PC-3 (cell line): ENCODE measurements at regions not wholly inside any gene's neighbourhood (a gene's known extent, or its start where the extent isn't known, plus 50 kb on each side); places are given as distances from the start of the nearest gene placed in this dataset.

Source experiments
- ATAC-seq: fragments of 200-7000 bp; cut with Tn5 transposase; 2 replicates; pipeline ENCODE4 v1.9.1; 2020; ENCODE audit warnings: mild to moderate bottlenecking, moderate library complexity
- BruUV-seq: library from RNA; stranded (reverse); fragments of 400-500 nt; replicated peaks from 2 replicates; lab custom pipeline; 2021; lab: Mats Ljungman, UMichigan
- CTCF ChIA-PET: fragments of 300-600 bp; sonication (Branson Sonifier 250); formaldehyde crosslinking; loops from one replicate; lab custom pipeline; 2022; ENCODE audit warnings: antibody characterized with exemption; lab: Charles Lee
- POLR2A ChIA-PET: fragments of 300-600 bp; sonication (Branson Sonifier 250); formaldehyde crosslinking; loops from one replicate; lab custom pipeline; 2022; ENCODE audit warnings: antibody characterized with exemption; ENCODE audit not compliant: unreplicated experiment; lab: Charles Lee
- DNase-seq: peaks from one replicate; pipeline ENCODE4 v3.0.0-alpha.2; 2015
- H2AFZ ChIP-seq: fragments of 300-600 bp; sonication (generic); 2 replicates; pipeline ENCODE4 v1.6.0; 2016; ENCODE audit warnings: antibody characterized with exemption, low read length
- H3F3A ChIP-seq: fragments of 300-600 bp; sonication (generic); one replicate; pipeline ENCODE4 v1.6.0; 2017; ENCODE audit warnings: antibody characterized with exemption, low read length, control low read depth, mild to moderate bottlenecking; ENCODE audit not compliant: unreplicated experiment
- H3K27ac ChIP-seq: fragments of 300-600 bp; sonication (generic); 2 replicates; pipeline ENCODE4 v1.5.1; 2016; ENCODE audit warnings: mild to moderate bottlenecking, low read length
- H3K27me3 ChIP-seq: fragments of 300-600 bp; sonication (generic); 2 replicates; pipeline ENCODE4 v1.6.1; 2016; ENCODE audit warnings: low read length, mixed read lengths
- H3K36me3 ChIP-seq: fragments of 300-600 bp; sonication (generic); 2 replicates; pipeline ENCODE4 v1.6.1; 2016; ENCODE audit warnings: low read depth, mixed run types, low read length, mixed read lengths
- H3K4me1 ChIP-seq: fragments of 300-600 bp; sonication (generic); 2 replicates; pipeline ENCODE4 v1.5.1; 2016; ENCODE audit warnings: low read length; ENCODE audit not compliant: insufficient read depth
- H3K4me2 ChIP-seq: fragments of 300-600 bp; sonication (generic); 2 replicates; pipeline ENCODE4 v1.6.0; 2016; ENCODE audit warnings: low read length
- H3K4me3 ChIP-seq: fragments of 300-600 bp; sonication (generic); 2 replicates; pipeline ENCODE4 v1.5.1; 2016; ENCODE audit warnings: mild to moderate bottlenecking, low read length, mixed read lengths
- H3K79me2 ChIP-seq: fragments of 300-600 bp; sonication (generic); 2 replicates; pipeline ENCODE4 v1.6.1; 2017; ENCODE audit warnings: low read length, mixed read lengths
- H3K9ac ChIP-seq: fragments of 300-600 bp; sonication (generic); 2 replicates; pipeline ENCODE4 v1.6.0; 2016; ENCODE audit warnings: mild to moderate bottlenecking, low read length
- H3K9me2 ChIP-seq: fragments of 300-600 bp; sonication (generic); replicated peaks from 2 replicates; pipeline ENCODE4 v1.6.1; 2016; ENCODE audit warnings: mixed run types, low read length, mixed read lengths
- H3K9me3 ChIP-seq: fragments of 300-600 bp; sonication (generic); 2 replicates; pipeline ENCODE4 v1.6.1; 2016; ENCODE audit warnings: low read length, mixed read lengths
- H4K20me1 ChIP-seq: fragments of 300-600 bp; sonication (generic); 2 replicates; pipeline ENCODE4 v1.6.1; 2016; ENCODE audit warnings: low read length, mixed read lengths
- CTCF ChIP-seq: fragments of 300-600 bp; sonication (generic); conservative IDR thresholded peaks from 2 replicates; pipeline ENCODE4 v1.5.1; 2017; ENCODE audit warnings: antibody characterized with exemption, low read depth, mild to moderate bottlenecking, low read length
- EZH2 ChIP-seq: fragments of 300-600 bp; sonication (generic); IDR thresholded peaks from one replicate; pipeline ENCODE4 v1.6.1; 2017; ENCODE audit warnings: antibody characterized with exemption, mild to moderate bottlenecking, low read length; ENCODE audit not compliant: unreplicated experiment
- EZH2phosphoT487 ChIP-seq: fragments of 300-600 bp; sonication (generic); IDR thresholded peaks from 2 replicates; pipeline ENCODE4 v1.6.1; 2018; ENCODE audit warnings: mild to moderate bottlenecking, antibody characterized with exemption, low read length, borderline replicate concordance
- intact Hi-C: fragments of 100-400 bp; cut with micrococcal nuclease; formaldehyde crosslinking; loops from 2 replicates; pipeline ENCODE4 v1.9.0; 2023

- Histone ChIP-seq H4K20me1 (no peaks in the 10 kb centered on the region), H3K36me3 (no peaks in the 10 kb centered on the region), H3K4me3 (no peak overlapping the region), H3K4me1 (peaks cover 4% of the 10 kb centered on the region; the same call in 1 of the 2 replicates), H3K9me2 (no peaks in the 10 kb centered on the region), H3K27ac (no peak overlapping the region), H2AFZ (no peak overlapping the region), H3K79me2 (no peaks in the 10 kb centered on the region), H3K9me3 (no peaks in the 10 kb centered on the region), H3F3A (no peaks in the 10 kb centered on the region), H3K9ac (no peak overlapping the region), H3K27me3 (no peaks in the 10 kb centered on the region), H3K4me2 (0 out of 2 replicates have a peak overlapping the region, but pooled peaks have one; percentile 28)
- no TSS peak for BruUV-seq
- DNase-seq = peak; percentile 64
- POLR2A ChIA-PET = no interaction called here
- intact Hi-C loops = loop anchor here (5.0 kb wide), 1 partner anchor 187 kb away; no protein-coding TSS in a partner anchor
- CTCF ChIA-PET = no interaction called here
- ATAC-seq = peak; percentile 91
- TF ChIP-seq EZH2 (no peak), EZH2phosphoT487 (no peak), CTCF (no peak)
These were observed 1542.2 kb upstream of the CDH9 start for GRCh38 chr5:28580616-28581015.

DNA sequence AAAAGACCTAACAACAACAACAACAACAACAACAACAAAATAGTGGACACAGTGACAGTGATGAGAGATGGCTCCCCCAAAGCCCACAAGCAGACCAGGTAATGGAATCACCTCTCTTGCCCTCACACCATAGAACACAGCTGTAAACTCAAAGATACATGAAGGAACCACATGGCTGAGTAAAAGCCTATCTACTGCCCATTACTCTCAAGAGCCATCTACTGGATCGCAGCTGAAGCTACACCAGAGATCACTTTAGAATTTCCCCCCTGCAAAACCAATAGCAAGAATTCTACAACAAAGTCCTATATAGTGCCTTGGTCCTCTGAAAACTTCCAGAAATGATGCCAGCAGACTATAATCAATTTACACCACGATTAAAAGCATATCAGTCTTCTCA is 1537.6 kb upstream of the CDH9 start:
- Histone ChIP-seq H3F3A (no peaks in the 10 kb centered on the region), H3K27ac (no peak overlapping the region), H3K27me3 (no peaks in the 10 kb centered on the region), H3K4me2 (no peak overlapping the region), H3K79me2 (no peaks in the 10 kb centered on the region), H3K9ac (no peak overlapping the region), H3K9me3 (no peaks in the 10 kb centered on the region), H3K36me3 (no peaks in the 10 kb centered on the region), H3K9me2 (no peaks in the 10 kb centered on the region), H3K4me1 (peaks cover 4% of the 10 kb centered on the region; the same call in 1 of the 2 replicates), H3K4me3 (no peak overlapping the region), H4K20me1 (no peaks in the 10 kb centered on the region), H2AFZ (no peak overlapping the region)
- ATAC-seq (peak; percentile 77), DNase-seq (peak; percentile 54)
- POLR2A ChIA-PET = no interaction called here
- intact Hi-C loops = loop anchor here (1.0 to 10.0 kb wide), 4 partner anchors 25 to 1554 kb away; no protein-coding TSS in a partner anchor
- TF ChIP-seq EZH2phosphoT487 = no peak
- TF ChIP-seq CTCF = peak; percentile 73
- TF ChIP-seq EZH2 = no peak
- CTCF ChIA-PET = interaction anchor here (1.1 kb wide), 1 partner anchor 231 kb away, joined by 4 read pairs; no protein-coding TSS in a partner anchor
- no TSS peak for BruUV-seq

DNA sequence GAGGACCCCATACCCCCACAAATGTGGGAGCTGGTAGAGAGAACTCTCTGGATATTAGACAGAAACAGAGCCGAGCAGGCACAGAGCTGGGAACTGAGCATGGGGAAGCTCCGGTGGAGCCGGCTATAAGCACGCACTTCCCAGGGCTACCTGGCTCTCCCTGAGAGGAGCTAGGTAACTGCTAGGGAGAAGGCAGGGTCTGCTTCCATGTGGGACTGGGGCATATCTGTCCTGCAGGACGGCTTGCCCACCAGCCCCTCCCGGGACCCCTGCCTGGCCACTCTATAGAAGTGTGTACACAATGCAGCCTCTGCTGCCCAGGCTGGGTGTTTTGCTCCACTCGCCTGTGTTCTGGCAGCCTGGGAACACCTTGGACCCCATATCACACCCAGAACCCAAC is 1537.0 kb upstream of the CDH9 start:
- CTCF ChIA-PET = interaction anchor here (0.6 kb wide), 1 partner anchor 90 kb away, joined by 5 read pairs; no protein-coding TSS in a partner anchor
- no TSS peak for BruUV-seq
- no peaks in the 10 kb centered on the region for H3K9me2 ChIP-seq

More for the DNA sequence above, 1537.0 kb upstream of the CDH9 start:
- H3K4me2 ChIP-seq = no peak overlapping the region
- intact Hi-C loops = loop anchor here (5.0 to 10.0 kb wide), 2 partner anchors 231 to 1553 kb away; no protein-coding TSS in a partner anchor
- H3K36me3 ChIP-seq = no peaks in the 10 kb centered on the region
- DNase-seq (no peak), ATAC-seq (no peak)
- no peak overlapping the region for H3K4me3 ChIP-seq
- no peaks in the 10 kb centered on the region for H3F3A ChIP-seq
- H3K9me3 ChIP-seq = no peaks in the 10 kb centered on the region
- POLR2A ChIA-PET = no interaction called here
- no peaks in the 10 kb centered on the region for H3K27me3 ChIP-seq
- no peak overlapping the region for H3K27ac ChIP-seq
- peaks cover 3% of the 10 kb centered on the region; the same call in 1 of the 2 replicates for H3K4me1 ChIP-seq
- TF ChIP-seq EZH2phosphoT487 (no peak), CTCF (no peak), EZH2 (no peak)
- no peaks in the 10 kb centered on the region for H3K79me2 ChIP-seq
- no peak overlapping the region for H2AFZ ChIP-seq
- no peaks in the 10 kb centered on the region for H4K20me1 ChIP-seq
- no peak overlapping the region for H3K9ac ChIP-seq
